ENCODE measurements at regions not wholly inside any gene's neighbourhood (a gene's known extent, or its start where the extent isn't known, plus 50 kb on each side); places are given as distances from the start of the nearest gene placed in this dataset.

DNA sequence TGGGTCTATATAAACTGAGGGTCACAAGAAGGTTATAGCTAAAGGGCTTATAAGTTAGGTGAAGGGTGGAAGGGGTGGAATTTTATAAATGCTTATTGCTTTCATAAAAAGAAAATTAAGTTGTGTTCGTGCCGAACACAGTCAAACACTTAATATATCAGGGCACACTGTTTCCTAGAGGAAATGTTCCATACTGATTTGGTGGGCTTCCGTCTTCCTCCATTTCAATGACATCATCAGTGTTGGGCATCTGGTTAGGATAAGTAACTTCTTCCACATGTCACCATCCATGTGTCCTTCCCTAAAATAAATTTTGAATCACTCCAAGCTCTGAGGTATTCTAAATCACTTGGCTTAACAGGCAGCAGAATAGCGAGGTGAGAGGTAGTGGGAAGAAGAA lies 466.4 kb downstream of the MED13L start:
- TF ChIP-seq, protein P1, sequence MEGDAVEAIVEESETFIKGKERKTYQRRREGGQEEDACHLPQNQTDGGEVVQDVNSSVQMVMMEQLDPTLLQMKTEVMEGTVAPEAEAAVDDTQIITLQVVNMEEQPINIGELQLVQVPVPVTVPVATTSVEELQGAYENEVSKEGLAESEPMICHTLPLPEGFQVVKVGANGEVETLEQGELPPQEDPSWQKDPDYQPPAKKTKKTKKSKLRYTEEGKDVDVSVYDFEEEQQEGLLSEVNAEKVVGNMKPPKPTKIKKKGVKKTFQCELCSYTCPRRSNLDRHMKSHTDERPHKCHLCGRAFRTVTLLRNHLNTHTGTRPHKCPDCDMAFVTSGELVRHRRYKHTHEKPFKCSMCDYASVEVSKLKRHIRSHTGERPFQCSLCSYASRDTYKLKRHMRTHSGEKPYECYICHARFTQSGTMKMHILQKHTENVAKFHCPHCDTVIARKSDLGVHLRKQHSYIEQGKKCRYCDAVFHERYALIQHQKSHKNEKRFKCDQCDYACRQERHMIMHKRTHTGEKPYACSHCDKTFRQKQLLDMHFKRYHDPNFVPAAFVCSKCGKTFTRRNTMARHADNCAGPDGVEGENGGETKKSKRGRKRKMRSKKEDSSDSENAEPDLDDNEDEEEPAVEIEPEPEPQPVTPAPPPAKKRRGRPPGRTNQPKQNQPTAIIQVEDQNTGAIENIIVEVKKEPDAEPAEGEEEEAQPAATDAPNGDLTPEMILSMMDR (IDR thresholded peaks at IDR 0.05; ENCODE audit: low read depth, low read length, missing input control): no peak
- TF ChIP-seq, protein P2, sequence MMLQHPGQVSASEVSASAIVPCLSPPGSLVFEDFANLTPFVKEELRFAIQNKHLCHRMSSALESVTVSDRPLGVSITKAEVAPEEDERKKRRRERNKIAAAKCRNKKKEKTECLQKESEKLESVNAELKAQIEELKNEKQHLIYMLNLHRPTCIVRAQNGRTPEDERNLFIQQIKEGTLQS (IDR thresholded peaks at IDR 0.05): no peak
- TF ChIP-seq, protein P3, sequence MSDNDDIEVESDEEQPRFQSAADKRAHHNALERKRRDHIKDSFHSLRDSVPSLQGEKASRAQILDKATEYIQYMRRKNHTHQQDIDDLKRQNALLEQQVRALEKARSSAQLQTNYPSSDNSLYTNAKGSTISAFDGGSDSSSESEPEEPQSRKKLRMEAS (IDR thresholded peaks at IDR 0.05): no peak
- no peak for TF ChIP-seq TAF1 (conservative IDR thresholded peaks at IDR 0.05)

All from liver (tissue), 3 donors.